HepG2 (cell line): ENCODE measurements at regions not wholly inside any gene's neighbourhood (a gene's known extent, or its start where the extent isn't known, plus 50 kb on each side); places are given as distances from the start of the nearest gene placed in this dataset.

Source experiments
- ATAC-seq: fragments of 200-7000 bp; cut with Tn5 transposase; 3 replicates; pipeline ENCODE4 v1.9.1; 2020; ENCODE audit warnings: mild to moderate bottlenecking, moderate library complexity
- BruUV-seq: library from RNA; stranded (reverse); fragments of 400-500 nt; replicated peaks from 2 replicates; lab custom pipeline; 2021; lab: Mats Ljungman, UMichigan
- CTCF ChIA-PET: fragments of 300-600 bp; formaldehyde crosslinking; extraction: SDS; loops from one replicate; lab custom pipeline; 2021; ENCODE audit warnings: low total read pairs, inconsistent platforms, low intra/inter-chr PET ratio; lab: Yijun Ruan, JAX
- POLR2A ChIA-PET: fragments of 350-600 bp; sonication (Branson Sonifier 250); formaldehyde crosslinking; loops from one replicate; lab custom pipeline; 2020; ENCODE audit warnings: antibody characterized with exemption, inconsistent platforms; lab: Yijun Ruan, JAX
- DNase-seq: peaks from one replicate; pipeline ENCODE4 v3.0.0-alpha.2; 2015; ENCODE audit warnings: low spot score
- FAIRE-seq: peaks from 3 replicates; lab custom pipeline; 2011; peaks lifted over from hg19 to GRCh38; lab: Jason Lieb, UNC
- H2AFZ ChIP-seq: one replicate; pipeline ENCODE4 v1.6.1; 2011; ENCODE audit warnings: low read length, inconsistent platforms
- H3K27ac ChIP-seq: fragments of 300-600 bp; 3 replicates; pipeline ENCODE4 v1.8.0; 2011; ENCODE audit warnings: mixed run types, mild to moderate bottlenecking, mixed read lengths, low read length, inconsistent platforms; ENCODE audit not compliant: insufficient read depth; ENCODE audit errors: extremely low read length
- H3K27me3 ChIP-seq, 2 experiments: fragments of 200-600 bp in 1 of 2; 2 replicates in 1 of 2; 3 replicates in 1 of 2; pipeline versions ENCODE4 v1.6.0 to v1.8.0; 2011; ENCODE audit warnings: low read length in 2 of 2, mild to moderate bottlenecking in 2 of 2, moderate library complexity in 2 of 2, inconsistent platforms in 1 of 2; ENCODE audit not compliant: insufficient read depth in 2 of 2, control insufficient read depth in 1 of 2
- H3K36me3 ChIP-seq, 2 experiments: fragments of 200-600 bp in 1 of 2; replicated peaks in 1 of 2; 2 replicates in 1 of 2; 3 replicates in 1 of 2; pipeline versions ENCODE4 v1.5.1 to v1.8.0; 2011; ENCODE audit warnings: low read length in 2 of 2, inconsistent platforms in 1 of 2; ENCODE audit not compliant: insufficient read depth in 2 of 2, control insufficient read depth in 1 of 2
- H3K4me1 ChIP-seq: 2 replicates; pipeline ENCODE4 v1.5.1; 2012; ENCODE audit warnings: low read length, inconsistent platforms; ENCODE audit not compliant: insufficient read depth
- H3K4me2 ChIP-seq: 2 replicates; pipeline ENCODE4 v1.6.0; 2011; ENCODE audit warnings: low read depth, low read length, inconsistent platforms
- H3K4me3 ChIP-seq, 3 experiments: fragments of 200-600 bp in 1 of 3; sonication (generic), shearing (Covaris generic) in 1 of 3; replicated peaks in 1 of 3; 2 replicates each; pipeline ENCODE4 v1.5.1; 2011 to 2016; ENCODE audit warnings: low read length in 3 of 3, inconsistent platforms in 2 of 3, low read depth in 2 of 3, mild to moderate bottlenecking in 2 of 3, control low read depth in 1 of 3, mixed read lengths in 1 of 3; ENCODE audit not compliant: insufficient read depth in 1 of 3
- H3K79me2 ChIP-seq: one replicate; pipeline ENCODE4 v1.6.1; 2011; ENCODE audit warnings: low read length, inconsistent platforms; ENCODE audit not compliant: insufficient read depth
- H3K9ac ChIP-seq: 2 replicates; pipeline ENCODE4 v1.6.0; 2011; ENCODE audit warnings: mild to moderate bottlenecking, low read depth, low read length, inconsistent platforms; ENCODE audit not compliant: insufficient read depth
- H3K9me3 ChIP-seq: 2 replicates; pipeline ENCODE4 v1.5.1; 2012; ENCODE audit warnings: mild to moderate bottlenecking, low read length
- H4K20me1 ChIP-seq: 2 replicates; pipeline ENCODE4 v1.6.0; 2011; ENCODE audit warnings: inconsistent platforms, mild to moderate bottlenecking, low read length, moderate library complexity; ENCODE audit not compliant: insufficient read depth
- ARID2 ChIP-seq: sonication (generic); formaldehyde crosslinking; IDR thresholded peaks from 2 replicates; pipeline ENCODE4 v1.8.1; 2022; ENCODE audit warnings: mild to moderate bottlenecking, missing genetic modification reagents, borderline replicate concordance
- ATM ChIP-seq: fragments of 450-650 bp; IDR thresholded peaks from 2 replicates; pipeline ENCODE4 v1.7.1; 2017; ENCODE audit warnings: mild to moderate bottlenecking, borderline replicate concordance
- BHLHE40 ChIP-seq: IDR thresholded peaks from 2 replicates; pipeline ENCODE4 v1.6.1; 2011; ENCODE audit warnings: low read length, improper control_type of control experiment
- CENPBD1 ChIP-seq: sonication (generic); formaldehyde crosslinking; IDR thresholded peaks from 2 replicates; pipeline ENCODE4 v1.8.0; 2022; ENCODE audit warnings: missing genetic modification reagents, low read depth, mild to moderate bottlenecking, borderline replicate concordance
- FOXP1 ChIP-seq, 2 experiments: fragments of 450-650 bp in 1 of 2; IDR thresholded peaks; 2 replicates each; pipeline ENCODE4 v1.6.1; 2017 to 2018; ENCODE audit warnings: antibody characterized with exemption in 1 of 2
- HMGXB3 ChIP-seq: sonication (generic); formaldehyde crosslinking; IDR thresholded peaks from 2 replicates; pipeline ENCODE4 v1.4.0; 2020; ENCODE audit warnings: missing genetic modification reagents, borderline replicate concordance
- MYC ChIP-seq: sonication (generic); formaldehyde crosslinking; IDR thresholded peaks from 2 replicates; pipeline ENCODE4 v1.9.0; 2021; ENCODE audit warnings: missing genetic modification reagents, borderline replicate concordance
- NFE2L1 ChIP-seq: sonication (generic); formaldehyde crosslinking; IDR thresholded peaks from 2 replicates; pipeline ENCODE4 v1.4.0; 2020; ENCODE audit warnings: missing genetic modification reagents, mild to moderate bottlenecking, borderline replicate concordance
- RFX3 ChIP-seq: IDR thresholded peaks from 2 replicates; pipeline ENCODE4 v1.6.1; 2016; ENCODE audit warnings: missing biosample characterization, missing genetic modification reagents
- SMARCE1 ChIP-seq: fragments of 450-650 bp; IDR thresholded peaks from 2 replicates; pipeline ENCODE4 v1.6.1; 2017; ENCODE audit warnings: borderline replicate concordance
- SNRNP70 ChIP-seq: fragments of 200-400 bp; formaldehyde crosslinking; IDR thresholded peaks from 2 replicates; pipeline ENCODE4 v1.6.1; 2017; ENCODE audit warnings: mild to moderate bottlenecking, low read depth, low read length, moderate library complexity
- TBL1XR1 ChIP-seq: fragments of 150-350 bp; IDR thresholded peaks from 2 replicates; pipeline ENCODE4 v1.6.1; 2014; ENCODE audit warnings: borderline replicate concordance, low read length; ENCODE audit not compliant: partially characterized antibody
- TCF12 ChIP-seq, 2 experiments: fragments of 450-650 bp in 1 of 2; sonication (generic) in 1 of 2; formaldehyde crosslinking in 1 of 2; IDR thresholded peaks; 2 replicates each; pipeline versions ENCODE4 v1.6.1 to v1.8.0; 2017 to 2022; ENCODE audit warnings: antibody characterized with exemption in 1 of 2, mild to moderate bottlenecking in 1 of 2, missing genetic modification reagents in 1 of 2, moderate library complexity in 1 of 2
- TMF1 ChIP-seq: sonication (generic); formaldehyde crosslinking; IDR thresholded peaks from 2 replicates; pipeline ENCODE4 v1.8.1; 2022; ENCODE audit warnings: low read depth, missing genetic modification reagents
- ZNF10 ChIP-seq: sonication (generic); formaldehyde crosslinking; IDR thresholded peaks from 2 replicates; pipeline ENCODE4 v1.4.0; 2020; ENCODE audit warnings: mild to moderate bottlenecking, low read depth, missing genetic modification reagents, borderline replicate concordance
- ZNF576 ChIP-seq: sonication (generic); formaldehyde crosslinking; IDR thresholded peaks from 2 replicates; pipeline ENCODE4 v1.4.0; 2020; ENCODE audit warnings: mild to moderate bottlenecking, missing genetic modification reagents
- ZNF724P ChIP-seq: sonication (generic); formaldehyde crosslinking; IDR thresholded peaks from 2 replicates; pipeline ENCODE4 v1.8.0; 2022; ENCODE audit warnings: missing genetic modification reagents, borderline replicate concordance
- ZNF747 ChIP-seq: sonication (generic); formaldehyde crosslinking; IDR thresholded peaks from 2 replicates; pipeline ENCODE4 v1.8.1; 2023; ENCODE audit warnings: missing genetic modification reagents, mild to moderate bottlenecking, borderline replicate concordance
- ZNF749 ChIP-seq: sonication (generic); formaldehyde crosslinking; IDR thresholded peaks from 2 replicates; pipeline ENCODE4 v1.8.0; 2022; ENCODE audit warnings: mild to moderate bottlenecking, missing genetic modification reagents, moderate library complexity, borderline replicate concordance
- WGBS: methylation state at CpG from one replicate; pipeline ENCODE4 v1.1.6; 2017; ENCODE audit warnings: low lambda C conversion rate; 5-methylcytosine and 5-hydroxymethylcytosine counted together
- in situ Hi-C: cut with HindIII; loops from 2 replicates; pipeline ENCODE4 v1.10.0; 2017; ENCODE audit warnings: low pct_unique_long_range_greater_than_20kb; ENCODE audit not compliant: extremely low pct_ligation_motif_present
- intact Hi-C: fragments of 100-400 bp; cut with micrococcal nuclease; formaldehyde crosslinking; loops from one replicate; pipeline ENCODE4 v1.10.0; 2022; ENCODE audit not compliant: unreplicated experiment

DNA sequence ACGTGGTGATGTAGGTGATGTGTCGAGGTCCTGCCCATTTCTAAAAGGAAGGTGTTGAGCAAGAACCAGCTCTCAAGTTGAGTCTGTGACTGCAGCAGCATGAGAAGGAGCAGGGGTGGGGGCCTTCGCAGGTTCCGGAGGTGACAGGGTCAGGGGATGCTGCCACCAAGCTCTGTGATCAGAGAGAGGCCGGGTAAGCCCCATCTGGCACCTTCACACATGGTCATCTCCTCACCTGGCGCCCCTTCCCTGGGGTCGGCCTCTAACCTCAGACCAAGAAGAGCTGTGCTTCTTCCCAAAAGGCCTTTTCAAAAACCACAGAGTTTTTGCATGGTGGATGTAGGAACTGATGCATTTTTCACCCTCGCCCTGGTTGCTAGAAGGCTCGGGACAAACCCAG lies 137.6 kb downstream of the CPZ start (continued):
- TF ChIP-seq ZNF10 (no peak), TMF1 (CRISPR knock-in tag) (no peak), ZNF576 (no peak), NFE2L1 (CRISPR knock-in tag) (no peak)

GRCh38 chr4:8729408-8730149 lies 137.0 kb downstream of the CPZ start:
- CTCF ChIA-PET: no interaction called here
- WGBS: 34% methylated on average over 12 of the region's 18 CpGs
- no peak for ATAC-seq
- Histone ChIP-seq H3K4me3 (no peak overlapping the region), H4K20me1 (no peaks in the 10 kb centered on the region), H3K36me3 (no peaks in the 10 kb centered on the region), H3K27ac (no peak overlapping the region), H3K79me2 (no peaks in the 10 kb centered on the region), H3K4me1 (no peaks in the 10 kb centered on the region), H3K4me2 (no peak overlapping the region), H3K9ac (no peak overlapping the region), H2AFZ (no peak overlapping the region), H3K27me3 (peaks cover 6 to 44% of the 10 kb centered on the region in 2 experiments), H3K9me3 (no peaks in the 10 kb centered on the region)
- FAIRE-seq: no peak
- POLR2A ChIA-PET: no interaction called here
- DNase-seq: no peak
- intact Hi-C loops (no loop called here), in situ Hi-C loops (no loop called here)
- no TSS peak for BruUV-seq
- TF ChIP-seq ZNF724P (CRISPR knock-in tag): no peak
- TF ChIP-seq ZNF747 (CRISPR knock-in tag): no peak
- TF ChIP-seq MYC (CRISPR knock-in tag): no peak
- no peak for TF ChIP-seq CENPBD1
- no peak for TF ChIP-seq TBL1XR1
- no peak for TF ChIP-seq TCF12 (IDR thresholded peaks at IDR 0.05)
- TF ChIP-seq TCF12 (CRISPR knock-in tag; IDR thresholded peaks at IDR 0.05): no peak
- TF ChIP-seq HMGXB3 (CRISPR knock-in tag): no peak
- no peak for TF ChIP-seq SNRNP70
- TF ChIP-seq RFX3 (CRISPR knock-in tag): no peak
- no peak for TF ChIP-seq ARID2 (CRISPR knock-in tag)
- no peak for TF ChIP-seq SMARCE1
- TF ChIP-seq FOXP1 (IDR thresholded peaks at IDR 0.05): no peak
- TF ChIP-seq FOXP1 (CRISPR knock-in tag; IDR thresholded peaks at IDR 0.05): no peak
- TF ChIP-seq BHLHE40: no peak
- no peak for TF ChIP-seq ZNF749 (CRISPR knock-in tag)
- TF ChIP-seq ATM: no peak
